PC-9 (cell line): ENCODE measurements at regions not wholly inside any gene's neighbourhood (a gene's known extent, or its start where the extent isn't known, plus 50 kb on each side); places are given as distances from the start of the nearest gene placed in this dataset.

Experiments
- BruUV-seq: library from RNA; stranded (reverse); fragments of 400-500 nt; replicated peaks from 2 replicates; lab custom pipeline; 2021; lab: Mats Ljungman, UMichigan
- CTCF ChIA-PET: fragments of 300-600 bp; sonication (Branson Sonifier 250); formaldehyde crosslinking; loops from one replicate; lab custom pipeline; 2022; ENCODE audit warnings: antibody characterized with exemption; lab: Charles Lee
- POLR2A ChIA-PET: fragments of 300-600 bp; sonication (Branson Sonifier 250); formaldehyde crosslinking; loops from one replicate; lab custom pipeline; 2022; ENCODE audit warnings: antibody characterized with exemption; ENCODE audit not compliant: unreplicated experiment; lab: Charles Lee
- DNase-seq, 2 experiments: peaks; one replicate each; pipeline versions ENCODE4 v3.0.0 to v3.0.0-alpha.2; 2015 to 2022; ENCODE audit warnings: mixed read lengths in 1 of 2
- H2AFZ ChIP-seq: fragments of 200-600 bp; sonication (generic); 2 replicates; pipeline ENCODE4 v1.8.1; 2017; ENCODE audit warnings: antibody characterized with exemption
- H3F3A ChIP-seq: fragments of 200-600 bp; sonication (generic); 2 replicates; pipeline ENCODE4 v1.8.1; 2017; ENCODE audit warnings: antibody characterized with exemption, mild to moderate bottlenecking, low read depth; ENCODE audit not compliant: insufficient read depth
- H3K27ac ChIP-seq: fragments of 200-600 bp; sonication (generic); 2 replicates; pipeline ENCODE4 v1.6.1; 2016; ENCODE audit warnings: mixed run types
- H3K27me3 ChIP-seq: fragments of 200-600 bp; sonication (generic); 2 replicates; pipeline ENCODE4 v1.6.1; 2016; ENCODE audit warnings: low read depth, mixed run types; ENCODE audit not compliant: insufficient read depth
- H3K36me3 ChIP-seq: fragments of 200-600 bp; sonication (generic); 2 replicates; pipeline ENCODE4 v1.6.1; 2016; ENCODE audit warnings: low read depth, mixed run types
- H3K4me1 ChIP-seq: fragments of 200-600 bp; sonication (generic); replicated peaks from 2 replicates; pipeline ENCODE4 v1.6.1; 2016; ENCODE audit warnings: mixed run types; ENCODE audit not compliant: insufficient read depth
- H3K4me2 ChIP-seq: fragments of 200-600 bp; sonication (generic); 2 replicates; pipeline ENCODE4 v1.6.1; 2017; ENCODE audit warnings: mixed run types
- H3K4me3 ChIP-seq: fragments of 200-600 bp; sonication (generic); 2 replicates; pipeline ENCODE4 v1.6.1; 2016; ENCODE audit warnings: mixed run types
- H3K79me2 ChIP-seq: fragments of 200-600 bp; sonication (generic); 2 replicates; pipeline ENCODE4 v1.6.1; 2017; ENCODE audit warnings: low read depth, mixed run types
- H3K9me2 ChIP-seq: fragments of 200-600 bp; sonication (generic); 2 replicates; pipeline ENCODE4 v1.8.1; 2017; ENCODE audit warnings: mild to moderate bottlenecking; ENCODE audit not compliant: insufficient read depth
- H3K9me3 ChIP-seq: fragments of 200-600 bp; sonication (generic); 2 replicates; pipeline ENCODE4 v1.8.1; 2016; ENCODE audit warnings: low read depth; ENCODE audit not compliant: insufficient read depth
- H4K20me1 ChIP-seq: fragments of 200-600 bp; sonication (generic); 2 replicates; pipeline ENCODE4 v1.8.1; 2017; ENCODE audit not compliant: insufficient read depth
- CTCF ChIP-seq: fragments of 200-600 bp; sonication (generic); conservative IDR thresholded peaks from 2 replicates; pipeline ENCODE4 v1.6.1; 2017; ENCODE audit warnings: mixed run types, antibody characterized with exemption, mild to moderate bottlenecking, moderate library complexity
- EZH2 ChIP-seq: fragments of 200-600 bp; sonication (generic); IDR thresholded peaks from 2 replicates; pipeline ENCODE4 v1.8.0; 2017; ENCODE audit warnings: antibody characterized with exemption, low read depth
- intact Hi-C: fragments of 100-400 bp; cut with micrococcal nuclease; formaldehyde crosslinking; loops from one replicate; pipeline ENCODE4 v1.10.0; 2022; ENCODE audit not compliant: unreplicated experiment

- Histone ChIP-seq H3K27ac (no peak overlapping the region), H3K27me3 (no peaks in the 10 kb centered on the region), H3K4me2 (no peak overlapping the region), H3K4me1 (no peaks in the 10 kb centered on the region), H3K9me2 (no peaks in the 10 kb centered on the region), H3K4me3 (no peak overlapping the region), H3K9me3 (no peaks in the 10 kb centered on the region), H2AFZ (no peak overlapping the region), H3K79me2 (no peaks in the 10 kb centered on the region), H3K36me3 (no peaks in the 10 kb centered on the region), H3F3A (no peaks in the 10 kb centered on the region), H4K20me1 (no peaks in the 10 kb centered on the region)
- TF ChIP-seq CTCF (no peak), EZH2 (no peak)
- intact Hi-C loops: no loop called here
- ChIA-PET POLR2A (no interaction called here), CTCF (no interaction called here)
- DNase-seq: no peak
- BruUV-seq: no TSS peak
Measured at GRCh38 chr3:164677317-164677716, 401.0 kb downstream of the SI start.

DNA sequence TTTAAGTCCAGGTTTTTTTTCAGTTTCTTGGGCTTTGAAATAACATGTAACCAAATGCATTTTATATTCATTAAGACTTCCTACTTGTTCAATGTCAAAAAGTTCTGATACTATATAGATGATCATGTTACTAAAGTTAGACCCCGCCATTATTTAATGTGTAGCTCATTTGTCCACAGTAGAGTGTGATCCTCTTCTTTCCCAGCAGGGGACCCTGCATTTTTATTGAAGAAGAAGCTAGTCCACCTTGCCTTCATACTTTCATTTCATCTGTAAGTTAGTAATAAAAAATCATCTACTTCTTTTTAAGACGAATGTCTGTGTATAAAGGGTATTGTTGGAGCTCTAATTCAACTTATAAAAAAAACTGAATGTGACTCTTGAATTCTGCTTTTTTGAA lies 404.6 kb downstream of the SI start:
- H3K36me3 ChIP-seq: no peaks in the 10 kb centered on the region

DNA sequence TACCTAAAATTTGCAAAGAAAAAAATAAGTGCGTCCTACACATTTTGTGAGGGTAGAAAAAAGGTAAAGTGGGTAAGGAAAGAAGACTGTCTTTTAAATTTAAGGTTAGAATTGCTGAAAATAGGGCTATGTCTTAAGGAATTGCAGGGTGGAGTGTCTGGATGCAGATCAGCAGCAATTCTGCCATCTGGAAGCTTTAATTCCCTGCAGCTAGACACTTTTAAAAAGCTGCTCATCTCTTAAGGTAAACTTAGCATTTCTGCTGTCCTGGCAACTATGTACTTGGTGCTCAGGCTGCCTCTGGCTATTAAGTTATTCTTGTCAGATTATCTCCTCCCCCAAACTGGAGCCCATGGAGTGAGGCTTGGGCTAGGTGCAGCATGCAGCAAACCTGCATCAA lies 420.2 kb downstream of the SI start:
- Histone ChIP-seq H3K4me3 (no peak overlapping the region), H3K4me2 (no peak overlapping the region), H3K9me3 (no peaks in the 10 kb centered on the region), H3K36me3 (no peaks in the 10 kb centered on the region), H2AFZ (no peak overlapping the region), H3F3A (no peaks in the 10 kb centered on the region), H3K79me2 (no peaks in the 10 kb centered on the region), H3K27ac (no peak overlapping the region), H4K20me1 (no peaks in the 10 kb centered on the region), H3K9me2 (no peaks in the 10 kb centered on the region), H3K4me1 (no peaks in the 10 kb centered on the region), H3K27me3 (no peaks in the 10 kb centered on the region)
- POLR2A ChIA-PET: no interaction called here
- BruUV-seq: no TSS peak
- no peak for DNase-seq
- intact Hi-C loops: no loop called here
- TF ChIP-seq EZH2: no peak
- TF ChIP-seq CTCF: no peak
- CTCF ChIA-PET: no interaction called here

More for the DNA sequence above, 404.6 kb downstream of the SI start:
- H3K27ac ChIP-seq: no peak overlapping the region
- BruUV-seq: no TSS peak
- H3K9me3 ChIP-seq: no peaks in the 10 kb centered on the region
- H3K9me2 ChIP-seq: no peaks in the 10 kb centered on the region
- ChIA-PET POLR2A (interaction anchor here (0.5 to 0.7 kb wide), 2 partner anchors 88 to 184 kb away, joined by 3 to 6 read pairs; no protein-coding TSS in a partner anchor), CTCF (no interaction called here)
- no peak overlapping the region for H2AFZ ChIP-seq
- no peaks in the 10 kb centered on the region for H3F3A ChIP-seq
- no peaks in the 10 kb centered on the region for H4K20me1 ChIP-seq
- intact Hi-C loops: no loop called here
- no peaks in the 10 kb centered on the region for H3K79me2 ChIP-seq
- H3K4me2 ChIP-seq: no peak overlapping the region
- no peak for DNase-seq
- no peaks in the 10 kb centered on the region for H3K4me1 ChIP-seq
- no peak for TF ChIP-seq EZH2
- TF ChIP-seq CTCF: peak; percentile 32; the same call in 1 of the 2 replicates
- H3K27me3 ChIP-seq: no peaks in the 10 kb centered on the region
- no peak overlapping the region for H3K4me3 ChIP-seq
